WERI-Rb-1 (cell line): ENCODE measurements at regions not wholly inside any gene's neighbourhood (a gene's known extent, or its start where the extent isn't known, plus 50 kb on each side); places are given as distances from the start of the nearest gene placed in this dataset.

ENCODE experiments used
- DNase-seq: peaks from one replicate; pipeline ENCODE4 v3.0.0-alpha.2; 2020
- H3K27ac ChIP-seq: fragments of 250-450 bp; sonication (Bioruptor Pico); 2 replicates; pipeline ENCODE4 v1.5.1; 2020; ENCODE audit warnings: mild to moderate bottlenecking, moderate library complexity
- H3K27me3 ChIP-seq: fragments of 250-450 bp; sonication (Bioruptor Pico); 2 replicates; pipeline ENCODE4 v1.5.1; 2021; ENCODE audit warnings: mild to moderate bottlenecking, low read depth, moderate library complexity; ENCODE audit not compliant: insufficient read depth, severe bottlenecking
- H3K36me3 ChIP-seq: fragments of 250-450 bp; sonication (Bioruptor Pico); 2 replicates; pipeline ENCODE4 v1.5.1; 2020; ENCODE audit warnings: mild to moderate bottlenecking, moderate library complexity
- H3K4me3 ChIP-seq: 2 replicates; pipeline ENCODE4 v1.5.1; 2011; ENCODE audit warnings: low read depth, mild to moderate bottlenecking, control low read depth, low read length
- H3K9me3 ChIP-seq: fragments of 250-450 bp; sonication (Bioruptor Pico); 2 replicates; pipeline ENCODE4 v1.5.1; 2021; ENCODE audit warnings: mild to moderate bottlenecking, moderate library complexity; ENCODE audit not compliant: severe bottlenecking
- TF ChIP-seq, protein P1 (sequence below): IDR thresholded peaks from 2 replicates; pipeline ENCODE4 v1.5.1; 2011; ENCODE audit warnings: low read depth, mild to moderate bottlenecking, control low read depth, inconsistent platforms, low read length

DNA sequence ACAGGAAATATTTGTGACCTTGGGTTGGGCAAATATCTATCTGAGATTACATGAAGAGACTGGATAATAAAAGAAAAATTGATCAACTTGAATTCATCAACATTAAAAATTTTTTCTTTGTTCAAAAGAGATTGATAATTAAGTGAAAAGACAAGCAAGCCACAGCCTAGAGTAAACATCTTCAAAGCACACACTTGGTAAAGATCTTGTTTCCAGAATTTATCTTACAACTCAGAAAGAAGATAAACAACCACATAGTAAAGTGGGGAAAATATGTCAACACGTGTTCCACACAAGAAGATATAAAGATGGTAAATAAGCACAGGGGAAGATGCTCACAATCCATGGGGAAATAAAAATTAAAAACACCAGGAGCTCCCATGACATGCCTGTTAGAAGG, 195.9 kb downstream of the SOX11 start:
- TF ChIP-seq, protein P1, sequence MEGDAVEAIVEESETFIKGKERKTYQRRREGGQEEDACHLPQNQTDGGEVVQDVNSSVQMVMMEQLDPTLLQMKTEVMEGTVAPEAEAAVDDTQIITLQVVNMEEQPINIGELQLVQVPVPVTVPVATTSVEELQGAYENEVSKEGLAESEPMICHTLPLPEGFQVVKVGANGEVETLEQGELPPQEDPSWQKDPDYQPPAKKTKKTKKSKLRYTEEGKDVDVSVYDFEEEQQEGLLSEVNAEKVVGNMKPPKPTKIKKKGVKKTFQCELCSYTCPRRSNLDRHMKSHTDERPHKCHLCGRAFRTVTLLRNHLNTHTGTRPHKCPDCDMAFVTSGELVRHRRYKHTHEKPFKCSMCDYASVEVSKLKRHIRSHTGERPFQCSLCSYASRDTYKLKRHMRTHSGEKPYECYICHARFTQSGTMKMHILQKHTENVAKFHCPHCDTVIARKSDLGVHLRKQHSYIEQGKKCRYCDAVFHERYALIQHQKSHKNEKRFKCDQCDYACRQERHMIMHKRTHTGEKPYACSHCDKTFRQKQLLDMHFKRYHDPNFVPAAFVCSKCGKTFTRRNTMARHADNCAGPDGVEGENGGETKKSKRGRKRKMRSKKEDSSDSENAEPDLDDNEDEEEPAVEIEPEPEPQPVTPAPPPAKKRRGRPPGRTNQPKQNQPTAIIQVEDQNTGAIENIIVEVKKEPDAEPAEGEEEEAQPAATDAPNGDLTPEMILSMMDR: no peak
- Histone ChIP-seq H3K27ac (no peak overlapping the region), H3K27me3 (no peaks in the 10 kb centered on the region), H3K9me3 (no peaks in the 10 kb centered on the region), H3K36me3 (no peaks in the 10 kb centered on the region), H3K4me3 (no peak overlapping the region)
- no peak for DNase-seq

DNA sequence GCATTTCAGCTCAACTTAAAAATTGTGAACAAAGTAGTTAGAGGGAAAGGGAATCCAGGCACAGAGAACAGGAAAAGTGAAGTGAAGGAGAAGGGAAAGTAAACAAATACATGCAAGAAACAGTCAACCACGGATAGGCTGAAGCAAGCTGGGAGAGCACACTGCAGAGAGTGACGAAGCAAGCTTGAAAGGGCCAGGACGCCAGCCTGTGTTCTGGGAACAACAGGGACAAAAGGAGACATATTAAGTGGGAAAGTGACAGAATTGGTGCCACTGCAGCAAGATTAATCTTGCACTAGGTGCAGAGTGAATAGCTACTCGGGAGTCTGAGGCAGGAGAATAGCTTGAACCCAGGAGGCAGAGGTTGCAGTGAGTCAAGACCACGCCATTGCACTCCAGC, 197.3 kb downstream of the SOX11 start:
- no peak for DNase-seq
- TF ChIP-seq, protein P1: no peak

DNA sequence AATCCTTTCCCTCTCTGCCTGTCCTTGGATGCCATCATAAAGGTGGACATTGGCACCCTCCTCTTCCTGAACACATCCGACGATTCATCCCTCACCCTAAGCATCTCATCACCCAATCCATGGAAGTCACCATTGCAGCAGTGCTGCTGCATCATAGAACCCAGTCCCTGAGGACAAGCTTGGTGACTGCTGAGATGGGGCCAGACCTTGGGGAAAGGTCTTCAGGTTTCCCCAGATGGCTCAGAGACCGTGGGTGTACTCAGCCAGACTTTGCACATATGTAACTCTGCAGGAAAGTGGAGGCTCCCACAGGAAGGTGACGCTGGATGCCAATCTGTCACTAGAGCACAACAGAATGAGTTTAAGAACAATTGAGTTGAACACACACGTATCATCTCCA, 202.2 kb downstream of the SOX11 start:
- DNase-seq: no peak
- H3K4me3 ChIP-seq: no peak overlapping the region
- TF ChIP-seq, protein P1: no peak
- H3K36me3 ChIP-seq: no peaks in the 10 kb centered on the region
- peaks cover 6% of the 10 kb centered on the region for H3K9me3 ChIP-seq
- no peaks in the 10 kb centered on the region for H3K27me3 ChIP-seq
- no peak overlapping the region for H3K27ac ChIP-seq

More for the DNA sequence above, 197.3 kb downstream of the SOX11 start:
- no peaks in the 10 kb centered on the region for H3K27me3 ChIP-seq
- no peak overlapping the region for H3K27ac ChIP-seq
- H3K36me3 ChIP-seq: no peaks in the 10 kb centered on the region
- H3K9me3 ChIP-seq: no peaks in the 10 kb centered on the region
- no peak overlapping the region for H3K4me3 ChIP-seq

DNA sequence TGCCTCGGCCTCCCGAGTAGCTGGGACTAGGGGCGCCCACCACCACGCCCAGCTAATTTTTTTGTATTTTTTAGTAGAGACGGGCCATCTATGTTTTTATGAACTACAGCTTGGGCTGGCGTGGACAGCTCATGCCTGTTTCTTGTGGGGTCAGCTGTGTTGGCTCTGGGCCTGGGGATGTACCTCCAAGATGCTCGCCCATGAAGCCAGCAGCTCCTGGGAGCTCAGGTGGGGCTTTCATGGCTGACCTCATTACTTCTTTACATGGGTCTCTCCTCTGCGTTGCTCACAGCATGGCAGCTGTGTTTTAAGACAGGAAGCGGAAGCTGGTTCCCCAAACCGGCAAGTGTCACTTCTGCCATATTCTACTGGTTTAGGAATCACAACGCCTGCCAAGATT, 203.1 kb downstream of the SOX11 start:
- TF ChIP-seq, protein P1: no peak
- DNase-seq: no peak

DNA sequence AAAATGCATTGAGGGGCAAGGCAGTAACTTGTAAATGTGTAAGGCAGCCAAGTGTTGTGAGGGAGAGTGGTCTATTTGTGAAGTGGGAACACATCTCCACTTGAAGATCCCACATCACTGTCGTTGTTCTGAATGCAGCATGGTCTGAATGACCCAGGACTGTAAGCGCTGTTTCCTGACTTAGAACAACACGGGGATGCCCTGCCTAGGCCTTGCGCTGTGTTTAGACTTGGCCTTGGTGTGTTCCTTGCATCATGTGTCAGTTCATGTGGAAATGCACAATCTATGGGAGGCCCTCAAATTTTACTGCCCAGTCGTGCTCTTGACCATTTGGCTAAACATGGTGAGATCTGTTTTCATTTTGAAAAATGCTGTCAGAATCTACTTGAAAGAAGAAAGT, 205.1 kb downstream of the SOX11 start:
- no peak for DNase-seq
- H3K9me3 ChIP-seq: peaks cover 6% of the 10 kb centered on the region
- TF ChIP-seq, protein P1: no peak
- H3K27me3 ChIP-seq: no peaks in the 10 kb centered on the region
- H3K27ac ChIP-seq: no peak overlapping the region
- no peaks in the 10 kb centered on the region for H3K36me3 ChIP-seq
- H3K4me3 ChIP-seq: no peak overlapping the region

More for the DNA sequence above, 203.1 kb downstream of the SOX11 start:
- peaks cover 6% of the 10 kb centered on the region for H3K9me3 ChIP-seq
- no peak overlapping the region for H3K27ac ChIP-seq
- no peaks in the 10 kb centered on the region for H3K27me3 ChIP-seq
- H3K36me3 ChIP-seq: no peaks in the 10 kb centered on the region
- no peak overlapping the region for H3K4me3 ChIP-seq

DNA sequence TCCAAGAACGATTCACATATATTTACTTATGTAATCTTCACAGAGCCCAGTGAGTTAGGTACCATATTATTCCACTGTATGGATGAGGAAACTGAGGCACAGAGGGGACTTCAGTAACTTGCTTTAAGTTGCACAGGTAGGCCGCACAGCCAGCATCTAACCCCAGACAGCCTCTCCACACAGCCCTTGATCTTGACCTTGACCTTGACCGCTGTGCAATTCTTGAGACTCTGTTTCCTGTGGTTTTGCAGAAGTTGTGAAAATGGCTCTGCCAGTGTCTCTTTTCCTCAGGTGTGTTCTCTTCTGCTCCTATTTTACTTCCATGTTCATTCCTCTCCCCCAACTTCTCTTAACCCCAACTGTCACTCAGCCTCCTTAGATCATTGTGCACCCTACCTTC, 206.5 kb downstream of the SOX11 start:
- DNase-seq: no peak
- H3K36me3 ChIP-seq: no peaks in the 10 kb centered on the region
- H3K27me3 ChIP-seq: no peaks in the 10 kb centered on the region
- TF ChIP-seq, protein P1: no peak
- H3K9me3 ChIP-seq: peaks cover 6% of the 10 kb centered on the region
- no peak overlapping the region for H3K27ac ChIP-seq
- H3K4me3 ChIP-seq: no peak overlapping the region
